ENCODE measurements at regions not wholly inside any gene's neighbourhood (a gene's known extent, or its start where the extent isn't known, plus 50 kb on each side); places are given as distances from the start of the nearest gene placed in this dataset.

- Histone ChIP-seq H4K5ac (ENCODE audit: low read depth, low read length) (no peak overlapping the region), H3K14ac (replicated peaks; ENCODE audit: low read depth, low read length) (no peak overlapping the region), H2AFZ (replicated peaks; ENCODE audit: low read length, poor library complexity) (no peak overlapping the region), H3K9ac (ENCODE audit: low read depth, low read length) (no peak overlapping the region), H2BK120ac (ENCODE audit: low read depth, low read length) (peak overlapping the region; percentile 63), H2AK9ac (replicated peaks; ENCODE audit: low read depth, low read length, poor library complexity) (no peak overlapping the region), H3K9me3 (ENCODE audit: control insufficient read depth, insufficient read depth, low read length) (no peaks in the 10 kb centered on the region), H3K4me1 (ENCODE audit: control insufficient read depth, insufficient read depth, low read length) (peaks cover 8% of the 10 kb centered on the region), H4K91ac (ENCODE audit: insufficient read depth, low read depth, low read length) (peak overlapping the region; percentile 31; the same call in 1 of the 2 replicates), H2BK5ac (ENCODE audit: low read depth, low read length, poor library complexity, severe bottlenecking) (no peak overlapping the region), H4K20me1 (ENCODE audit: insufficient read depth, low read length) (no peaks in the 10 kb centered on the region), H3K4me2 (ENCODE audit: low read depth, low read length) (no peak overlapping the region), H3K9me1 (ENCODE audit: insufficient read depth, low read length) (peaks cover 8% of the 10 kb centered on the region), H3K27ac (ENCODE audit: insufficient read depth, low read length) (no peak overlapping the region), H2AK5ac (ENCODE audit: low read depth, low read length) (0 out of 2 replicates have a peak overlapping the region, but pooled peaks have one; percentile 13), H3K4ac (ENCODE audit: low read depth, low read length) (0 out of 2 replicates have a peak overlapping the region, but pooled peaks have one; percentile 36), H3K36me3 (ENCODE audit: control insufficient read depth, insufficient read depth, low read length) (no peaks in the 10 kb centered on the region), H3K56ac (ENCODE audit: extremely low read depth, insufficient read depth, low read length) (no peak overlapping the region), H3K4me3 (ENCODE audit: insufficient read depth, low read depth, low read length) (no peak overlapping the region), H3K18ac (ENCODE audit: low read depth, low read length) (no peak overlapping the region), H2BK20ac (ENCODE audit: low read depth, low read length) (peak overlapping the region; percentile 42), H3K27me3 (ENCODE audit: control insufficient read depth, insufficient read depth, low read length) (no peaks in the 10 kb centered on the region), H4K8ac (ENCODE audit: low read depth in 2 of 2, low read length in 2 of 2) (0 out of 4 replicates have a peak overlapping the region, but pooled peaks of 1 of the 2 experiments have one; percentile 40), H2BK15ac (ENCODE audit: low read depth, low read length) (0 out of 3 replicates have a peak overlapping the region, but pooled peaks have one; percentile 25), H3K79me1 (ENCODE audit: low read depth in 1 of 2, low read length in 2 of 2) (no peaks in the 10 kb centered on the region), H3K23ac (ENCODE audit: low read depth, low read length) (no peak overlapping the region)
- TF ChIP-seq CHD1 (IDR thresholded peaks at IDR 0.05; ENCODE audit: low read depth, low read length), result no peak
- TF ChIP-seq MAFK (IDR thresholded peaks at IDR 0.05; ENCODE audit: low read depth, low read length), result peak; percentile 30; the same call in 1 of the 2 replicates
- intact Hi-C loops (cut with micrococcal nuclease), result no loop called here
- ATAC-seq (ENCODE audit: low read depth), result no peak
- in situ Hi-C loops (cut with MboI; ENCODE audit: low sequenced_read_pairs), result no loop called here
- 60% methylated on average over 1 of the region's 7 CpGs; no CpG with 5 or more reads in 1 of the 2 experiments for WGBS, 2 experiments (ENCODE audit: extremely low coverage in 2 of 2, insufficient read length in 1 of 2)
- DNase-seq, result no peak
- dilution Hi-C loops (cut with HindIII; ENCODE audit: low sequenced_read_pairs, unreplicated experiment), result no loop called here
- no TSS peak for BruUV-seq (replicated peaks)
- ChIA-PET POLR2A (ENCODE audit: unreplicated experiment) (no interaction called here), CTCF (no interaction called here)
These were observed 405.9 kb downstream of the IRS2 start for GRCh38 chr13:109380457-109380856.

Data from IMR-90 (cell line).